Spleen (tissue), 11 donors: ENCODE measurements at regions not wholly inside any gene's neighbourhood (a gene's known extent, or its start where the extent isn't known, plus 50 kb on each side); places are given as distances from the start of the nearest gene placed in this dataset.

ENCODE experiments used
- DNase-seq: peaks from one replicate; pipeline ENCODE4 v3.0.0-alpha.2; 2020
- H3K27ac ChIP-seq, 8 donors: fragments of 200-600 bp; sonication (generic) in 7 of 8; 1 replicate in 4 of 8; 2 replicates in 4 of 8; pipeline versions ENCODE4 v1.5.0 to v1.8.0; 2016 to 2021; ENCODE audit warnings: inconsistent platforms in 4 of 8, mild to moderate bottlenecking in 4 of 8, moderate library complexity in 1 of 8
- H3K27me3 ChIP-seq, 7 donors: fragments of 200-600 bp; sonication (generic) in 6 of 7; replicated peaks in 1 of 7; 1 replicate in 4 of 7; 2 replicates in 3 of 7; pipeline versions ENCODE4 v1.5.0 to v1.8.0; 2016 to 2021; ENCODE audit warnings: inconsistent platforms in 3 of 7, mild to moderate bottlenecking in 1 of 7
- H3K36me3 ChIP-seq, 6 donors: fragments of 200-600 bp; sonication (generic) in 5 of 6; 1 replicate in 4 of 6; 2 replicates in 2 of 6; pipeline versions ENCODE4 v1.5.0 to v1.8.0; 2016 to 2021; ENCODE audit warnings: inconsistent platforms in 2 of 6
- H3K4me1 ChIP-seq, 6 donors: fragments of 200-600 bp; sonication (generic) in 5 of 6; 1 replicate in 3 of 6; 2 replicates in 3 of 6; pipeline versions ENCODE4 v1.5.0 to v1.8.0; 2016 to 2021; ENCODE audit warnings: inconsistent platforms in 3 of 6
- H3K4me3 ChIP-seq, 8 donors: fragments of 200-600 bp; sonication (generic) in 7 of 8; 1 replicate in 4 of 8; 2 replicates in 4 of 8; pipeline versions ENCODE4 v1.5.0 to v1.8.0; 2016 to 2021; ENCODE audit warnings: inconsistent platforms in 4 of 8, mild to moderate bottlenecking in 4 of 8, moderate library complexity in 2 of 8
- H3K9me3 ChIP-seq, 8 donors: fragments of 200-600 bp; sonication (generic) in 7 of 8; 1 replicate in 4 of 8; 2 replicates in 4 of 8; pipeline versions ENCODE4 v1.5.0 to v1.8.0; 2016 to 2021; ENCODE audit warnings: inconsistent platforms in 4 of 8
- POLR2A ChIP-seq, 3 donors: fragments of 450-650 bp; IDR thresholded peaks; one replicate each; pipeline ENCODE4 v1.5.1; 2017; ENCODE audit warnings: antibody characterized with exemption in 3 of 3, mild to moderate bottlenecking in 1 of 3
- POLR2AphosphoS5 ChIP-seq, 3 donors: sonication (generic); formaldehyde crosslinking; IDR thresholded peaks; one replicate each; pipeline ENCODE4 v1.5.1; 2017; ENCODE audit warnings: antibody characterized with exemption in 3 of 3
- WGBS, 5 donors: extraction: QIAGEN DNeasy Blood & Tissue Kit in 3 of 5; methylation state at CpG; one replicate each; pipeline versions ENCODE4 v1.1.5 to v1.1.7; 2013 to 2018; 5-methylcytosine and 5-hydroxymethylcytosine counted together
- intact Hi-C: fragments of 100-400 bp; cut with DNase I; formaldehyde crosslinking; loops from one replicate; pipeline ENCODE4 v1.15.0; 2023; ENCODE audit warnings: low total_unique reads
- TF ChIP-seq, protein P1 (sequence below), 11 experiments: fragments of 200-600 bp in 7 of 11; fragments of 450-650 bp in 4 of 11; sonication (generic) in 4 of 11; IDR thresholded peaks in 8 of 11; conservative IDR thresholded peaks in 3 of 11; 1 replicate in 7 of 11; 2 replicates in 4 of 11; pipeline versions ENCODE4 v1.4.0 to v1.8.0; 2016 to 2021; ENCODE audit warnings: antibody characterized with exemption in 11 of 11, inconsistent platforms in 4 of 11, mild to moderate bottlenecking in 1 of 11
- donor health status: healthy with polysubstance abuse.
- donor health status: DM: no; HTN: no; CAD: no; lungs with moderate emphysema.
- donor health status: DM: no; HTN: no; CAD: no.
- donor health status: Bipolar disorder and iron deficiency.
- donor health status: healthy.
- donor health status: DM: no; HTN: no; CAD: no.
- donor health status: DM: yes; HTN: yes; CAD: no.

GRCh38 chr3:106452096-106452495 is 583.3 kb upstream of the CBLB start:
- intact Hi-C loops = no loop called here
- Histone ChIP-seq H3K36me3 (no peaks in the 10 kb centered on the region), H3K4me1 (no peaks in the 10 kb centered on the region), H3K27me3 (no peaks in the 10 kb centered on the region), H3K9me3 (peaks cover 0 to 9% (median 3%) of the 10 kb centered on the region in 8 donors), H3K4me3 (no peak overlapping the region), H3K27ac (no peak overlapping the region)
- WGBS, 5 donors = 0 to 45% (median 28%) methylated on average over 1 of the region's 1 CpG
- DNase-seq = no peak
- TF ChIP-seq POLR2A (IDR thresholded peaks at IDR 0.05) = no peak
- TF ChIP-seq, protein P1, sequence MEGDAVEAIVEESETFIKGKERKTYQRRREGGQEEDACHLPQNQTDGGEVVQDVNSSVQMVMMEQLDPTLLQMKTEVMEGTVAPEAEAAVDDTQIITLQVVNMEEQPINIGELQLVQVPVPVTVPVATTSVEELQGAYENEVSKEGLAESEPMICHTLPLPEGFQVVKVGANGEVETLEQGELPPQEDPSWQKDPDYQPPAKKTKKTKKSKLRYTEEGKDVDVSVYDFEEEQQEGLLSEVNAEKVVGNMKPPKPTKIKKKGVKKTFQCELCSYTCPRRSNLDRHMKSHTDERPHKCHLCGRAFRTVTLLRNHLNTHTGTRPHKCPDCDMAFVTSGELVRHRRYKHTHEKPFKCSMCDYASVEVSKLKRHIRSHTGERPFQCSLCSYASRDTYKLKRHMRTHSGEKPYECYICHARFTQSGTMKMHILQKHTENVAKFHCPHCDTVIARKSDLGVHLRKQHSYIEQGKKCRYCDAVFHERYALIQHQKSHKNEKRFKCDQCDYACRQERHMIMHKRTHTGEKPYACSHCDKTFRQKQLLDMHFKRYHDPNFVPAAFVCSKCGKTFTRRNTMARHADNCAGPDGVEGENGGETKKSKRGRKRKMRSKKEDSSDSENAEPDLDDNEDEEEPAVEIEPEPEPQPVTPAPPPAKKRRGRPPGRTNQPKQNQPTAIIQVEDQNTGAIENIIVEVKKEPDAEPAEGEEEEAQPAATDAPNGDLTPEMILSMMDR (IDR thresholded peaks at IDR 0.05 in 8 of 11, conservative IDR thresholded peaks at IDR 0.05 in 3 of 11) = no peak
- TF ChIP-seq POLR2AphosphoS5 (IDR thresholded peaks at IDR 0.05) = no peak

GRCh38 chr3:106454497-106454896 is 585.7 kb upstream of the CBLB start:
- H3K27me3 ChIP-seq = no peaks in the 10 kb centered on the region
- WGBS, 5 donors = 84 to 95% (median 91%) methylated on average over 4 of the region's 4 CpGs
- TF ChIP-seq POLR2A (IDR thresholded peaks at IDR 0.05) (no peak), POLR2AphosphoS5 (IDR thresholded peaks at IDR 0.05) (no peak)
- TF ChIP-seq, protein P1 (IDR thresholded peaks at IDR 0.05 in 8 of 11, conservative IDR thresholded peaks at IDR 0.05 in 3 of 11) = no peak
- no peaks in the 10 kb centered on the region for H3K9me3 ChIP-seq
- no peaks in the 10 kb centered on the region for H3K4me1 ChIP-seq
- no peak overlapping the region for H3K4me3 ChIP-seq
- intact Hi-C loops = no loop called here
- DNase-seq = no peak
- no peak overlapping the region for H3K27ac ChIP-seq
- no peaks in the 10 kb centered on the region for H3K36me3 ChIP-seq

DNA sequence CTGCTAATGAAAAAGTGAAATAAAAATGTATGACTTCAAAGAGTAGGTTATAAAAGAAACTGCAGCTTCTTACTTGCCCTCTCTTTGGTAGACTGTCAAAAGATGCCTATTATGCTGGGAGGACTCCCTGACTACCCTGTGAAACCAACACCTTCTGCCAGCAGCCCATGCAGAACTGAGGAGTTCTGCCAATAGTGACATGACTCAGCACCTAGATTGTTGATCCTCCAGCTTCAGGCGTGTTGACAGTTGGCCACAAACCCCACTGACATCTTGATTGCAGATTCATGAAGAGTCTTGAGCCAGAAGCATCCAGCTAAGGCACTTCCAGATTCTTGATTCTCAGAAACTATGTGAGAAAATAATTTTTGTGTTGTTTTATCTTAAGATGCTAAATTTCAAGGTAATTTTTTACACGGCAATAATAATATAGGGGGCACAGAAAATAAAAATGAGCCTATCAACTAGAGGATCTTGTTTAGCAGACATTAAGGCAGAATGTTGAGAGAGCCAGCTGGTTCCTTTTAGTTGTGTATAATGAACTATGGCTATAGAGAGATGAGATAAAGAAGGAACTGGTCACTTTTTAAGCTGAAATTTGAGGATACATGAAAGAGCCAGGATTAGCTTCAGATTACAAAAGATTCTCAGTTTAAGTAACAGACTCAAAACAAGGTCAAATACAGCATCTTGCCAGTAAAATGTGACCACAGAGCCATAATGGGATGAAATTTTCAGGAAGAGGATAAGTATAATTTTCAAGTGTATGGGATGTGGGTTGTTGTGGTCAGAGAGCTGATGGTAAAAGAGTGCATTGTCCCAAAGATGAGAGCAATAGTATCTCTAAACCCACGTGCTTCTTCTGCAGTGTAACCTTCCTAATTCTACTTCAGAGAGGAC is 588.7 kb upstream of the CBLB start:
- no peak overlapping the region for H3K27ac ChIP-seq
- no peak for DNase-seq
- WGBS, 5 donors = 53 to 65% (median 63%) methylated on average over 3 of the region's 3 CpGs
- H3K4me3 ChIP-seq = no peak overlapping the region
- intact Hi-C loops = no loop called here
- no peaks in the 10 kb centered on the region for H3K4me1 ChIP-seq
- no peaks in the 10 kb centered on the region for H3K27me3 ChIP-seq
- no peaks in the 10 kb centered on the region for H3K36me3 ChIP-seq
- TF ChIP-seq POLR2AphosphoS5 (IDR thresholded peaks at IDR 0.05) (no peak), POLR2A (IDR thresholded peaks at IDR 0.05) (no peak)
- TF ChIP-seq, protein P1 (IDR thresholded peaks at IDR 0.05 in 8 of 11, conservative IDR thresholded peaks at IDR 0.05 in 3 of 11) = no peak
- H3K9me3 ChIP-seq = no peaks in the 10 kb centered on the region

GRCh38 chr3:106458952-106459351 is 590.1 kb upstream of the CBLB start:
- 83 to 92% (median 89%) methylated on average over 3 of the region's 3 CpGs for WGBS, 5 donors
- no peaks in the 10 kb centered on the region for H3K4me1 ChIP-seq
- H3K9me3 ChIP-seq = peaks cover 0 to 3% (median 0%) of the 10 kb centered on the region in 8 donors
- no peaks in the 10 kb centered on the region for H3K36me3 ChIP-seq
- intact Hi-C loops = no loop called here
- no peak for DNase-seq
- TF ChIP-seq POLR2AphosphoS5 (IDR thresholded peaks at IDR 0.05) = no peak
- TF ChIP-seq POLR2A (IDR thresholded peaks at IDR 0.05) = no peak
- TF ChIP-seq, protein P1 (IDR thresholded peaks at IDR 0.05 in 8 of 11, conservative IDR thresholded peaks at IDR 0.05 in 3 of 11) = no peak
- no peak overlapping the region for H3K27ac ChIP-seq
- H3K4me3 ChIP-seq = no peak overlapping the region
- no peaks in the 10 kb centered on the region for H3K27me3 ChIP-seq
